Bronchial epithelial cell (primary cell): ENCODE measurements at regions not wholly inside any gene's neighbourhood (a gene's known extent, or its start where the extent isn't known, plus 50 kb on each side); places are given as distances from the start of the nearest gene placed in this dataset.

ENCODE experiments used
- DNase-seq: peaks from one replicate; pipeline ENCODE4 v3.0.0-alpha.2; 2010; ENCODE audit warnings: low read depth
- FAIRE-seq: peaks from 2 replicates; lab custom pipeline; 2011; peaks lifted over from hg19 to GRCh38; lab: Jason Lieb, UNC
- H3K27me3 ChIP-seq: 2 replicates; pipeline ENCODE4 v1.5.1; 2011; ENCODE audit warnings: low read length; ENCODE audit not compliant: control insufficient read depth, insufficient read depth
- H3K36me3 ChIP-seq: 2 replicates; pipeline ENCODE4 v1.5.1; 2011; ENCODE audit warnings: low read length; ENCODE audit not compliant: control insufficient read depth, insufficient read depth
- H3K4me3 ChIP-seq: 2 replicates; pipeline ENCODE4 v1.5.1; 2011; ENCODE audit warnings: mild to moderate bottlenecking, low read depth, low read length, control low read depth
- TF ChIP-seq, protein P1 (sequence below): IDR thresholded peaks from 2 replicates; pipeline ENCODE4 v1.5.1; 2011; ENCODE audit warnings: mild to moderate bottlenecking, moderate library complexity, low read length, control low read depth, inconsistent platforms; ENCODE audit not compliant: insufficient read depth, severe bottlenecking

DNA sequence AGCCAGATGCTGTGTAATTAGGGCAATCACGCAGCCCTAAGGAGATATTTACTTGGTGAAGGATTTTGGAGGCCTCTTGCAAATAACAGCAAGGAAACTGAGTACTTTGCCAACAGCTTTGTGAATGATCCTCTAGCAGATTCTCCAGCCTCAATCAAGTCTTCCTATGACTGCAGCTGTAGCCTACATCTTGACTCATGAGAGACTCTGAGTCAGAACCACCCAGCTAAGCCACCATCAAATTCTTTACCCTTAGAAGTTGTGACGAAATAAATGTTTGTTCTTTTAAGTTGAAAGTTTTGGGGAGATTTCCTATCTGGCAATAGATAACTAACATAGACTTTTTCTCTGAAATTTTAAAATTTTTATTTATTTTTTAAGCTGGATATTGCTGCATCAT, 237.6 kb upstream of the CCNH start:
- FAIRE-seq (no peak), DNase-seq (peak; percentile 50)
- no peaks in the 10 kb centered on the region for H3K36me3 ChIP-seq

DNA sequence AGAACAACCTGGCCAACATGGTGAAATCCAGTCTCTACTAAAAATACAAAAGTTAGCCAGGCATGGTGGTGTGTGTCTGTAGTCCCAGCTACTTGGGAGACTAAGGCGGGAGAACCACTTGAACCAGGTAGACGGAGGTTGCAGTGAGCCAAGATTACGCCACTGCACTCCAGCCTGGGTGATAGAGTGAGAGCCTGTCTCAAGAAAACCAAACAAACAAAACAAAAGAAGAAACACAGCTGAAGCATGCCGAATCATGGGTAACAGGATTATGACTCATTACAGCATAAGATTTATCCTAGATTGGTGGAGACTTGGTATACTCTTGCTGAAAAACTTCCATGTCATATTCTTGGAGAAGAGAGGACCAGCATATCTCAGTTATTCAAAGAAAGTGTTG, 236.7 kb upstream of the CCNH start:
- DNase-seq (peak; percentile 59), FAIRE-seq (no peak)
- TF ChIP-seq, protein P1, sequence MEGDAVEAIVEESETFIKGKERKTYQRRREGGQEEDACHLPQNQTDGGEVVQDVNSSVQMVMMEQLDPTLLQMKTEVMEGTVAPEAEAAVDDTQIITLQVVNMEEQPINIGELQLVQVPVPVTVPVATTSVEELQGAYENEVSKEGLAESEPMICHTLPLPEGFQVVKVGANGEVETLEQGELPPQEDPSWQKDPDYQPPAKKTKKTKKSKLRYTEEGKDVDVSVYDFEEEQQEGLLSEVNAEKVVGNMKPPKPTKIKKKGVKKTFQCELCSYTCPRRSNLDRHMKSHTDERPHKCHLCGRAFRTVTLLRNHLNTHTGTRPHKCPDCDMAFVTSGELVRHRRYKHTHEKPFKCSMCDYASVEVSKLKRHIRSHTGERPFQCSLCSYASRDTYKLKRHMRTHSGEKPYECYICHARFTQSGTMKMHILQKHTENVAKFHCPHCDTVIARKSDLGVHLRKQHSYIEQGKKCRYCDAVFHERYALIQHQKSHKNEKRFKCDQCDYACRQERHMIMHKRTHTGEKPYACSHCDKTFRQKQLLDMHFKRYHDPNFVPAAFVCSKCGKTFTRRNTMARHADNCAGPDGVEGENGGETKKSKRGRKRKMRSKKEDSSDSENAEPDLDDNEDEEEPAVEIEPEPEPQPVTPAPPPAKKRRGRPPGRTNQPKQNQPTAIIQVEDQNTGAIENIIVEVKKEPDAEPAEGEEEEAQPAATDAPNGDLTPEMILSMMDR = no peak
- Histone ChIP-seq H3K27me3 (no peaks in the 10 kb centered on the region), H3K36me3 (no peaks in the 10 kb centered on the region), H3K4me3 (no peak overlapping the region)

More for the DNA sequence above, 237.6 kb upstream of the CCNH start:
- TF ChIP-seq, protein P1 = no peak
- Histone ChIP-seq H3K27me3 (no peaks in the 10 kb centered on the region), H3K4me3 (no peak overlapping the region)

DNA sequence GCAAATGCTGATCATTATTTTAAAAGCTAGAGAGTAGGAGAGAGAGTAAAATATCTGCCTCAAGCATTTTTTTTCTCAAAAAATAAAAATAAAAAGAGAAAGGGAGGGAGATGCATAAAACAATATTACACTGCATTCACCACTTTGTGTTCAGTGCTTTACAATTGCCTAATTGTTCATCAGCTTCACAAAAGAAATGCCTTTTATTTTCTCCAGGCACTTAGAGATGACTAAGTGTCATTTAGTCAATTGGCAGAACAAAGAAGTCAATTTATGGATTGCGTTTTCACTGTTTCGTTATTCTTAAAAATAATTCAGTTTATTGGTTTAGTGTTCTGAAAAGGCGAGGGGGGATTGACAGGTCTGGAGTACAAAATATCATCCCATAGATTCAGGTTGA, 232.5 kb upstream of the CCNH start:
- FAIRE-seq (no peak), DNase-seq (no peak)
- no peaks in the 10 kb centered on the region for H3K36me3 ChIP-seq

DNA sequence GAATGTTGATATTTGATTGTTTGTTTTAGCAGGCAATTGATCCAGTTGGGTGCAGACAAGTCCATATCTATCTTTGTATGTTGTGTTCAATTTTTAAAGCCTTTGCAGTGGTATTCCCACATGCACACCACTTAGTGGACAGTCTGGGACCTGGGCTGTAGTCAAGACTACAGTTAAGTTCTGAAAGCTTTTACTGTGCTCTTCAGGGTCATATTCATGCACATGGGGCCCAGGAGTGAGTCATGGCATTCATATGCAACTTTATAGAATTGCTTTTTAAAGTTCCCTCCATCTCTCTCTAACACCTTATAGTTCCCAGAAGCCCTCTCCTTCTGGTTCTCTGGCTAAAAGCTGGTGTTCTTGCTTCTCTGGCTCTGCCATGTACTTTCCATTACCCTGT, 228.2 kb upstream of the CCNH start:
- Histone ChIP-seq H3K4me3 (no peak overlapping the region), H3K36me3 (no peaks in the 10 kb centered on the region), H3K27me3 (no peaks in the 10 kb centered on the region)
- DNase-seq (no peak), FAIRE-seq (no peak)
- TF ChIP-seq, protein P1 = no peak

More for the DNA sequence above, 232.5 kb upstream of the CCNH start:
- Histone ChIP-seq H3K27me3 (no peaks in the 10 kb centered on the region), H3K4me3 (no peak overlapping the region)
- TF ChIP-seq, protein P1 = no peak

DNA sequence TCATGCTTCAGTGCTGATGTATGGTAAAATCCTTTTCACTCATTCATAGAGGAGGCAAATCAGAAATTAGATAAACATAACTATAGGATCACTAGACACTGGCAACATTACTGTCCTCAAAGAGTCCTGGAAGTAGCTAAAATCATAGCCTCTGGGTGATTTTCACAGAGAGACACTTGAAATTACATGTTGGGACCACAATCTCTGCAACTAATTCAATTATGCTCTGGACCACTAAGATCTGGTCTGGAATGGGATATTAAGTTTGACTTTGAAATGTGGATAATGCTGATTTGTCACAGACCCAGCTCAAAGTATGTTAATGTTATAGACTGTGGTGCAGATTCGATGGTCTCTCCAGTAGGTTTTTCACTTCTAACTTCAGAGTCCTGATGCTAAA, 214.6 kb upstream of the CCNH start:
- TF ChIP-seq, protein P1 = no peak
- no peak overlapping the region for H3K4me3 ChIP-seq
- H3K27me3 ChIP-seq = no peaks in the 10 kb centered on the region
- H3K36me3 ChIP-seq = no peaks in the 10 kb centered on the region
- no peak for FAIRE-seq
- DNase-seq = no peak

DNA sequence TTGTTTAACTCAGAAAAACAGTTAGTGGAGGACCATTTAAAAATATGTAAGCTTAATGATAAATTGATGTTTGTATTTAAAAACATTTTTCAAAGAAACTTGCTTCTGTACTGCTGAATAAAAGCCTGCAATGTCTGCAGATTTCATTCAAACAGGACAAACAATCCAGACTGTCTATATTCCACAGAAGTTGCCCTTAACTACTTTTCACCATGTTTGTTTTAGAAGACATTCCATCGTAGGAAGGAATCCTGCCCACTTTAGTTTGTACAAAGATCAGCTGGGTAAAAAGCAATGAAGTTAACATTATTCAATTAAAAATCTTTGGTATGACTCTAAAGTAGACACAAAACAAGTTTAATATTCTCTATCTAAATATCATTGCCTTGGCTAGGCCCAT, 195.7 kb upstream of the CCNH start:
- no peak for FAIRE-seq

More for the DNA sequence above, 195.7 kb upstream of the CCNH start:
- Histone ChIP-seq H3K4me3 (no peak overlapping the region), H3K36me3 (no peaks in the 10 kb centered on the region), H3K27me3 (no peaks in the 10 kb centered on the region)
- no peak for DNase-seq
- TF ChIP-seq, protein P1 = no peak
